ENCODE measurements at regions not wholly inside any gene's neighbourhood (a gene's known extent, or its start where the extent isn't known, plus 50 kb on each side); places are given as distances from the start of the nearest gene placed in this dataset.

GRCh38 chr5:8058616-8059190, 189.8 kb downstream of the MTRR start:
- Histone ChIP-seq H3K4me1 (ENCODE audit: control insufficient read depth, insufficient read depth, low read length) (no peaks in the 10 kb centered on the region), H3K9me3 (ENCODE audit: control insufficient read depth, low read length) (no peaks in the 10 kb centered on the region), H3K4me3 (ENCODE audit: low read length) (no peak overlapping the region), H3K27me3 (ENCODE audit: control insufficient read depth, insufficient read depth, low read length) (no peaks in the 10 kb centered on the region), H3K9ac (ENCODE audit: low read length) (no peak overlapping the region), H3K36me3 (ENCODE audit: control insufficient read depth, insufficient read depth, low read length) (no peaks in the 10 kb centered on the region)

GRCh38 chr5:8059337-8059736, 190.4 kb downstream of the MTRR start:
- Histone ChIP-seq H3K36me3 (ENCODE audit: control insufficient read depth, insufficient read depth, low read length) (no peaks in the 10 kb centered on the region), H3K9me3 (ENCODE audit: control insufficient read depth, low read length) (no peaks in the 10 kb centered on the region), H3K9ac (ENCODE audit: low read length) (no peak overlapping the region), H3K27me3 (ENCODE audit: control insufficient read depth, insufficient read depth, low read length) (no peaks in the 10 kb centered on the region), H3K4me1 (ENCODE audit: control insufficient read depth, insufficient read depth, low read length) (no peaks in the 10 kb centered on the region), H3K4me3 (ENCODE audit: low read length) (no peak overlapping the region)

- H3K9ac ChIP-seq (ENCODE audit: low read length) = no peak overlapping the region
- no peaks in the 10 kb centered on the region for H3K36me3 ChIP-seq (ENCODE audit: control insufficient read depth, insufficient read depth, low read length)
- no peaks in the 10 kb centered on the region for H3K4me1 ChIP-seq (ENCODE audit: control insufficient read depth, insufficient read depth, low read length)
- no peaks in the 10 kb centered on the region for H3K9me3 ChIP-seq (ENCODE audit: control insufficient read depth, low read length)
- H3K4me3 ChIP-seq (ENCODE audit: low read length) = no peak overlapping the region
- no peaks in the 10 kb centered on the region for H3K27me3 ChIP-seq (ENCODE audit: control insufficient read depth, insufficient read depth, low read length)
Measured at GRCh38 chr5:8060235-8060952, 191.4 kb downstream of the MTRR start.

GRCh38 chr5:8060953-8061429, 192.0 kb downstream of the MTRR start:
- no peaks in the 10 kb centered on the region for H3K27me3 ChIP-seq (ENCODE audit: control insufficient read depth, insufficient read depth, low read length)
- no peak overlapping the region for H3K9ac ChIP-seq (ENCODE audit: low read length)
- no peaks in the 10 kb centered on the region for H3K4me1 ChIP-seq (ENCODE audit: control insufficient read depth, insufficient read depth, low read length)
- H3K36me3 ChIP-seq (ENCODE audit: control insufficient read depth, insufficient read depth, low read length) = no peaks in the 10 kb centered on the region
- H3K4me3 ChIP-seq (ENCODE audit: low read length) = no peak overlapping the region
- no peaks in the 10 kb centered on the region for H3K9me3 ChIP-seq (ENCODE audit: control insufficient read depth, low read length)

GRCh38 chr5:8062521-8062920, 193.6 kb downstream of the MTRR start:
- no peak overlapping the region for H3K9ac ChIP-seq (ENCODE audit: low read length)
- no peaks in the 10 kb centered on the region for H3K36me3 ChIP-seq (ENCODE audit: control insufficient read depth, insufficient read depth, low read length)
- no peaks in the 10 kb centered on the region for H3K9me3 ChIP-seq (ENCODE audit: control insufficient read depth, low read length)

GRCh38 chr5:8068078-8068477, 199.1 kb downstream of the MTRR start:
- Histone ChIP-seq H3K9me3 (ENCODE audit: control insufficient read depth, low read length) (no peaks in the 10 kb centered on the region), H3K9ac (ENCODE audit: low read length) (no peak overlapping the region), H3K27me3 (ENCODE audit: control insufficient read depth, insufficient read depth, low read length) (no peaks in the 10 kb centered on the region), H3K36me3 (ENCODE audit: control insufficient read depth, insufficient read depth, low read length) (no peaks in the 10 kb centered on the region), H3K4me3 (ENCODE audit: low read length) (no peak overlapping the region), H3K4me1 (ENCODE audit: control insufficient read depth, insufficient read depth, low read length) (no peaks in the 10 kb centered on the region)

More at GRCh38 chr5:8062521-8062920, 193.6 kb downstream of the MTRR start:
- no peaks in the 10 kb centered on the region for H3K27me3 ChIP-seq (ENCODE audit: control insufficient read depth, insufficient read depth, low read length)
- no peak overlapping the region for H3K4me3 ChIP-seq (ENCODE audit: low read length)
- H3K4me1 ChIP-seq (ENCODE audit: control insufficient read depth, insufficient read depth, low read length) = no peaks in the 10 kb centered on the region

- H3K27me3 ChIP-seq (ENCODE audit: control insufficient read depth, insufficient read depth, low read length) = no peaks in the 10 kb centered on the region
- H3K9ac ChIP-seq (ENCODE audit: low read length) = no peak overlapping the region
- no peaks in the 10 kb centered on the region for H3K4me1 ChIP-seq (ENCODE audit: control insufficient read depth, insufficient read depth, low read length)
- no peaks in the 10 kb centered on the region for H3K36me3 ChIP-seq (ENCODE audit: control insufficient read depth, insufficient read depth, low read length)
- H3K4me3 ChIP-seq (ENCODE audit: low read length) = no peak overlapping the region
- no peaks in the 10 kb centered on the region for H3K9me3 ChIP-seq (ENCODE audit: control insufficient read depth, low read length)
Measured at GRCh38 chr5:8070138-8070537, 201.2 kb downstream of the MTRR start.

DNA sequence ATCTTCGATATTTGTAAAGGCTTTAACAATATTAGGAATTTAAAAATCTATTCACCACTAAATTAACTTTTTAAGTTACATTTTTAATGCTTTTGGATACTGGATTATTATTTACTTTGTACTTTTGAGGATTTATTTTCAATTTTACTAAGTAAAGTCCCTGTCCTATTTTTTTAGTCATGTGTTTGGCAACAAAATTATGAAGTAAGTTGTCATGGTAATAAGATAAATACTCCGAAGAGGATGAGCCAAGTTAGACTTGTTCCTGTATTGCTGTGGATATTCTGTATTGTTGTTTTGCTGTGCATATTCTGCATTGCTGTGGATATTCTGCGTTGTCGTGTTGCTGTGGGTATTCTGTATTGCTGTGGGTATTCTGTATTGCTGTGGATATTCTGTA, 210.1 kb downstream of the MTRR start:
- Histone ChIP-seq H3K27me3 (ENCODE audit: control insufficient read depth, insufficient read depth, low read length) (no peaks in the 10 kb centered on the region), H3K4me1 (ENCODE audit: control insufficient read depth, insufficient read depth, low read length) (no peaks in the 10 kb centered on the region), H3K9me3 (ENCODE audit: control insufficient read depth, low read length) (no peaks in the 10 kb centered on the region), H3K9ac (ENCODE audit: low read length) (no peak overlapping the region), H3K36me3 (ENCODE audit: control insufficient read depth, insufficient read depth, low read length) (no peaks in the 10 kb centered on the region), H3K4me3 (ENCODE audit: low read length) (no peak overlapping the region)

DNA sequence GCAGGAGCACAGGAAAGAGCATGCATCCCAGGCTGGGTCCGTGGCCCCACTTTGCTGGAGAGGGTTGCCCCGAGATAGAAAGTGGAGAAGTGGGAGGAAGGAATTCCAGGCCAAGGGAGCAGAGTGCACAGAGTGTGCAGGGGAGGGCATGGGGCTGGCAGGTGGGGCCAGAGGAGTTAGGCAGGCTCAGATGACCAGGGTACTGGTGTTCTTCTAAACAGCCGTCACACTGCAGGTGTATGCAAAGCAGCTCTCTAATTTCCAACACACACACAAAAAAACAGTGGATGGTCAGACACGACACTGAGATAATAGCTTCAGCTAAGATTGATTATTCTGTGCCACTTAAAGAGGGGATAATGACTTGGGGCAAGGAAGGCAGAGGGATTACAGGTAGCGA, 212.2 kb downstream of the MTRR start:
- no peaks in the 10 kb centered on the region for H3K4me1 ChIP-seq (ENCODE audit: control insufficient read depth, insufficient read depth, low read length)
- no peaks in the 10 kb centered on the region for H3K27me3 ChIP-seq (ENCODE audit: control insufficient read depth, insufficient read depth, low read length)
- no peaks in the 10 kb centered on the region for H3K36me3 ChIP-seq (ENCODE audit: control insufficient read depth, insufficient read depth, low read length)
- no peaks in the 10 kb centered on the region for H3K9me3 ChIP-seq (ENCODE audit: control insufficient read depth, low read length)
- no peak overlapping the region for H3K9ac ChIP-seq (ENCODE audit: low read length)
- no peak overlapping the region for H3K4me3 ChIP-seq (ENCODE audit: low read length)

DNA sequence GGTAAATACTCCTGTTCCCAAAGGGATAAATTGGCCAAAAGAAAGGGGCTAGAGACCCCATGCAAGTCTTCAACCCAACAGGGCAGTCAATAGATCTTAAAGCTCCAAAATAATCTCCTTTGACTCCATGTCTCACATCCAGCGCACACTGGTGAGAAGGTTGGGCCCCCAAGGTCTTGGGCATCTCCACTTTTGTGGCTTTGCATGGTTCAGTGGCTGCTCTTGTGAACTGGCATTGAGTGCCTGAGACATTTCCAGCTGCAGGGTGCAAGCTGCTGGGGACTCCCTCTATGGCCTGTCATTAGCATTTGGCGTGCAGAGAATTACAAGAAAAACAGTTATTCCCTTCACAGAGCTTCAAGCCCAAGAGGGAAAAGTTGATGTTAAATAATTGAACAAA, 224.7 kb downstream of the MTRR start:
- Histone ChIP-seq H3K4me3 (ENCODE audit: low read length) (no peak overlapping the region), H3K27me3 (ENCODE audit: control insufficient read depth, insufficient read depth, low read length) (no peaks in the 10 kb centered on the region), H3K9ac (ENCODE audit: low read length) (no peak overlapping the region)

DNA sequence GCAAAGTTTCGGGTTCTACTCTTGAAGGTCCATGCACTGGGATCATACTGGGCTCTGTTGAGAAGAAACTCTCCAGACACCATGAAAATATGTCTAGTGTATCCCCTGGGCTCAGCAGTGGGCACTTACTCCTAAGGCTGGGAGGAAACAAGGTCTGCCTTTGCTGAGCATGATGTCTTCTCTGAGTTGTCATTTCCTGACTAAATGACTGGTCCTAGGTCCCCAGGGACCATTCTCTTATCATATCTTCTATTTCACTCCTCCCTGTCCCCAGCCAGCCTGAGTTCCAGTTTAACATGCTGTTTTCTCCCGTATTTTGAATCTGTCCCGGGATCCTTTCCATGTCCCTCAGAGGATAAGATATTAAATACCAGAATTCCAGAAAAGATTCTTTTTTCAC, 225.4 kb downstream of the MTRR start:
- Histone ChIP-seq H3K4me3 (ENCODE audit: low read length) (no peak overlapping the region), H3K9me3 (ENCODE audit: control insufficient read depth, low read length) (no peaks in the 10 kb centered on the region), H3K9ac (ENCODE audit: low read length) (no peak overlapping the region), H3K4me1 (ENCODE audit: control insufficient read depth, insufficient read depth, low read length) (no peaks in the 10 kb centered on the region), H3K36me3 (ENCODE audit: control insufficient read depth, insufficient read depth, low read length) (no peaks in the 10 kb centered on the region), H3K27me3 (ENCODE audit: control insufficient read depth, insufficient read depth, low read length) (no peaks in the 10 kb centered on the region)

More for the DNA sequence above, 224.7 kb downstream of the MTRR start:
- Histone ChIP-seq H3K4me1 (ENCODE audit: control insufficient read depth, insufficient read depth, low read length) (no peaks in the 10 kb centered on the region), H3K9me3 (ENCODE audit: control insufficient read depth, low read length) (no peaks in the 10 kb centered on the region), H3K36me3 (ENCODE audit: control insufficient read depth, insufficient read depth, low read length) (no peaks in the 10 kb centered on the region)

GRCh38 chr5:8097146-8097545, 228.2 kb downstream of the MTRR start:
- Histone ChIP-seq H3K4me3 (ENCODE audit: low read length) (no peak overlapping the region), H3K27me3 (ENCODE audit: control insufficient read depth, insufficient read depth, low read length) (no peaks in the 10 kb centered on the region), H3K9ac (ENCODE audit: low read length) (no peak overlapping the region), H3K36me3 (ENCODE audit: control insufficient read depth, insufficient read depth, low read length) (no peaks in the 10 kb centered on the region), H3K9me3 (ENCODE audit: control insufficient read depth, low read length) (no peaks in the 10 kb centered on the region), H3K4me1 (ENCODE audit: control insufficient read depth, insufficient read depth, low read length) (no peaks in the 10 kb centered on the region)
